Hepatocyte (in vitro differentiated cells): ENCODE measurements at regions not wholly inside any gene's neighbourhood (a gene's known extent, or its start where the extent isn't known, plus 50 kb on each side); places are given as distances from the start of the nearest gene placed in this dataset.

Experiments used
- CTCF ChIP-seq: fragments of 200-600 bp; sonication (generic); IDR thresholded peaks from 2 replicates; pipeline ENCODE4 v1.5.1; 2016; ENCODE audit warnings: antibody characterized with exemption, mild to moderate bottlenecking; ENCODE audit not compliant: poor library complexity
- EZH2phosphoT487 ChIP-seq: fragments of 200-600 bp; sonication (generic); IDR thresholded peaks from one replicate; pipeline ENCODE4 v1.6.1; 2018; ENCODE audit warnings: antibody characterized with exemption, mild to moderate bottlenecking, low read depth, moderate library complexity; ENCODE audit not compliant: unreplicated experiment, severe bottlenecking

DNA sequence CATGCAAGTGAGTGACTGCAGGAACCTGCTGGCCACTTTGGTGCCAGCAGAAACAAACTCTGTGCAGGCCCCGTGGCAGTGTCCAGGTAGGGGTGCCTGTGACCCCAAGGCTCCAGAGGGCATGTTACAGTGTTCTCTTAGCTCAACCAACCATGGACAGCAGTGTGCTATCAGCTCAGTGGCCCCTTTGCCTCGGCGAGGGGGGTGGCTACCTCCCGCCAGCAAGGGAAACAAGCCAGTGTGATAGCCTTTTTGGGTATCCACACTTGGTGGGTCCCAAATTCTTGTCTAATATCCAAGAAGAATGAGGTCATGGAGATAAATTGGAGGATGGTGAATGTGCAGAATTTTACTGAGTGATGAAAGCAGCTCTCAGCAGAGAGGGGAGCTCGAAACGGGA is 298.6 kb upstream of the SLC30A5 start:
- TF ChIP-seq CTCF: no peak
- no peak for TF ChIP-seq EZH2phosphoT487
